ENCODE measurements at regions not wholly inside any gene's neighbourhood (a gene's known extent, or its start where the extent isn't known, plus 50 kb on each side); places are given as distances from the start of the nearest gene placed in this dataset.
"Not testable (repeated sequence)": the region's sequence is repeated elsewhere in the genome, so short reads cannot be mapped to it uniquely, and the experiment has no call there.

DNA sequence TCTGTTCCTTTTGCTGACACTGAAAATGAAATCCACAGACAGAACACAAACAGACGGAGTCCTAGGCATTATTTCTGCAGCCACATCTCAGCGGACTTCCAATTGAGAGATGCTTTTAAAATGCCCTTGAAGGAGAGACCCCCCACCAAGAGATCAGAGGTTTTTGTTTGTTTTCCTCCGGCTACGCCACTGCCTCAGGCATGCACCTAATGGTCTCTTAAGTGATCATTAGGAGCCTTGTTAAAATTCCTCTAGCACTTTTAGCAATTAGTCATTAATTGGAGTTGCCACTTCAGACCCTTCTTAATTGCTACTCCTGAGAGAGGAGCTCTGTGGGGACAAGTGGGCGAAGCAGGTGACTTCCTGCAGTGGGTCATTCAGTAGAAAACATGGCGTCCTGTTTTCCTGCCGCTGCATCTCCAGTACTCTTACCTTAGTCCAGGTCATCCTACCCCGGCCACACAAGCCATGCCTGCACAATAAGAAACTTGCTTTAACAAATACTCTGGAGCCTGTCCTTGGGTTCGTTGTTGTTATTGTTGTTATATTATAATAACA, 257.7 kb upstream of the CHAC2 start:
- H3K4me3 ChIP-seq (ENCODE audit: low read depth, low read length), result no peak overlapping the region
- TF ChIP-seq CTCF (IDR thresholded peaks at IDR 0.05; ENCODE audit: low read depth, low read length), result no peak

DNA sequence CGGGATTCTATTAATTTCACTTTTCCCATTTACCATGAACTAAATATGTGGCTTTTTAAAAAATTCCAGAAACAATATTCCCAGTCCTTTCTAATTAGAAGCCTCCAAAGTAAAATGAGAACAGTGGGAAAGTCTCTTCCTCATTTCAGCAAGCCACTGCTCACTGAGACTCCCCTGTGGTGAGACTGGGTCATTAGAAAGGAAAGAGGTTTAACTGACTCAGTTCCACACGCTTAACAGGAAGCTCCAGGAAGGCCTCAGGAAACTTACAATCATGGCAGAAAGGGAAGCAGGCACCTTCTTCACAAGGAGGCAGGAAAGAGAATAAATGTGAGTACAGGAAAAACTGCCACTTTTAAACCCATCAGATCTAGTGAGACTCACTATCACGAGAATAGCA, 258.9 kb upstream of the CHAC2 start:
- TF ChIP-seq CTCF (IDR thresholded peaks at IDR 0.05; ENCODE audit: low read depth, low read length), result no peak
- no peak overlapping the region for H3K4me3 ChIP-seq (ENCODE audit: low read depth, low read length)

GRCh38 chr2:53507070-53507469, 260.5 kb upstream of the CHAC2 start:
- H3K4me3 ChIP-seq (ENCODE audit: low read depth, low read length), result not testable (repeated sequence)

DNA sequence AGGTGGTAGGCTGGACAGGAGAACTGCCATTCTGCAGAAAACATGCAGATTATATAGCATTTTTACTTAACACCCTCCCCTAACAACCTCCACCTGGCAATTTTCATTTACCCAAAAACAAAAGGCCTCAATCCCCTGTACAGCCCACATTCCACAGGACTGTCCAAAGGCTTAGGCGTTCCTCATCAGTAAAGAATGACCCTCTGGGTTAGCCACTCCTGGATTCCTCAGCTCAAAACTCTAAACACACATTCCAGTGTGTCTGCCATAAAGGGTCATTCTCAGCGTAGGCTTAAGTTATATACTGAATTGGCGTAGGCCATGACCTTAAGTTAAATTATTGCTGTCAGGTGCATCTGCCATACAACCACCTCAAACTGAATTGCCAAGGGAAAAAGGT, 261.8 kb upstream of the CHAC2 start:
- no peak for TF ChIP-seq CTCF (IDR thresholded peaks at IDR 0.05; ENCODE audit: low read depth, low read length)
- no peak overlapping the region for H3K4me3 ChIP-seq (ENCODE audit: low read depth, low read length)

GRCh38 chr2:53504507-53504906, 263.1 kb upstream of the CHAC2 start:
- H3K4me3 ChIP-seq (ENCODE audit: low read depth, low read length), result no peak overlapping the region
- TF ChIP-seq CTCF (IDR thresholded peaks at IDR 0.05; ENCODE audit: low read depth, low read length), result no peak

DNA sequence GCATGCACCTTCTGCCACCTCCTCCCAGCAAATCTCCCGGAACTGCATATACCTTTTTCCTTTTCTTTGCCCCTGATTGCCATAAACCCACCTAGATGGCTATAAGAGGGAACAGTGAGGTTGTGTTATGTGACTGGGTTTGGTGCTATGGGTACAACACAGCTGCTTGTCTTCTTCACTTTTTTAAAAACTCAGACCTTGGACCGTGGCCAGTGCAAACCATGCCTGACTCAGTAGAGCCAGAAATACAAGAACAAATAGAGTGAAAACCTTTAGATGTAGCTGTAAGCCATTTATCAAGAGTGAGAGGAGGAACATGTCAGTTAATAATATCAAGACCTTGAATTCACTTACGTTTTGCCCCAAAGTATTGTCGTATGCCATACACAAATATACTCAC, 267.4 kb upstream of the CHAC2 start:
- TF ChIP-seq CTCF (IDR thresholded peaks at IDR 0.05; ENCODE audit: low read depth, low read length), result no peak
- H3K4me3 ChIP-seq (ENCODE audit: low read depth, low read length), result no peak overlapping the region

GRCh38 chr2:53498210-53498609, 269.4 kb upstream of the CHAC2 start:
- no peak overlapping the region for H3K4me3 ChIP-seq (ENCODE audit: low read depth, low read length)
- no peak for TF ChIP-seq CTCF (IDR thresholded peaks at IDR 0.05; ENCODE audit: low read depth, low read length)

GRCh38 chr2:53497020-53497419, 270.6 kb upstream of the CHAC2 start:
- no peak for TF ChIP-seq CTCF (IDR thresholded peaks at IDR 0.05; ENCODE audit: low read depth, low read length)
- H3K4me3 ChIP-seq (ENCODE audit: low read depth, low read length), result no peak overlapping the region
